Calu3 (cell line): ENCODE measurements at regions not wholly inside any gene's neighbourhood (a gene's known extent, or its start where the extent isn't known, plus 50 kb on each side); places are given as distances from the start of the nearest gene placed in this dataset.
"Not testable (repeated sequence)": the region's sequence is repeated elsewhere in the genome, so short reads cannot be mapped to it uniquely, and the experiment has no call there.

ENCODE experiments used
- BruUV-seq: library from RNA; stranded (reverse); fragments of 400-500 nt; replicated peaks from 2 replicates; lab custom pipeline; 2021; lab: Mats Ljungman, UMichigan
- CTCF ChIA-PET: fragments of 300-600 bp; sonication (Branson Sonifier 250); formaldehyde crosslinking; loops from one replicate; lab custom pipeline; 2022; ENCODE audit warnings: antibody characterized with exemption; lab: Charles Lee
- DNase-seq: peaks from one replicate; pipeline ENCODE4 v3.0.0; 2022
- H3K27ac Mint-ChIP-seq: one replicate; pipeline ENCODE4 v1.8.0; 2022; ENCODE audit warnings: mixed read lengths; ENCODE audit not compliant: unreplicated experiment
- H3K27me3 Mint-ChIP-seq: one replicate; pipeline ENCODE4 v1.8.0; 2022; ENCODE audit warnings: mixed read lengths; ENCODE audit not compliant: unreplicated experiment
- H3K36me3 Mint-ChIP-seq: one replicate; pipeline ENCODE4 v1.8.0; 2022; ENCODE audit warnings: mild to moderate bottlenecking, moderate library complexity, mixed read lengths; ENCODE audit not compliant: insufficient read depth, unreplicated experiment
- H3K4me1 Mint-ChIP-seq: one replicate; pipeline ENCODE4 v1.8.0; 2022; ENCODE audit warnings: mild to moderate bottlenecking, low read depth, mixed read lengths; ENCODE audit not compliant: unreplicated experiment
- H3K4me3 Mint-ChIP-seq: one replicate; pipeline ENCODE4 v1.8.0; 2022; ENCODE audit warnings: mild to moderate bottlenecking, low read depth, moderate library complexity, mixed read lengths; ENCODE audit not compliant: unreplicated experiment
- H3K9me3 Mint-ChIP-seq: one replicate; pipeline ENCODE4 v1.8.0; 2022; ENCODE audit warnings: low read depth, mixed read lengths; ENCODE audit not compliant: unreplicated experiment
- CTCF ChIP-seq: fragments of 200-600 bp; IDR thresholded peaks from one replicate; pipeline ENCODE4 v1.8.0; 2022; ENCODE audit warnings: antibody characterized with exemption; ENCODE audit not compliant: unreplicated experiment
- intact Hi-C: fragments of 100-400 bp; cut with micrococcal nuclease; formaldehyde crosslinking; loops from one replicate; pipeline ENCODE4 v1.10.0; 2022; ENCODE audit not compliant: unreplicated experiment

- H3K27me3 Mint-ChIP-seq, result no peaks in the 10 kb centered on the region
- H3K36me3 Mint-ChIP-seq, result no peaks in the 10 kb centered on the region
- no peaks in the 10 kb centered on the region for H3K9me3 Mint-ChIP-seq
- TF ChIP-seq CTCF, result no peak
- H3K4me1 Mint-ChIP-seq, result peaks cover 12% of the 10 kb centered on the region
- CTCF ChIA-PET, result no interaction called here
- no peak overlapping the region for H3K27ac Mint-ChIP-seq
- no TSS peak for BruUV-seq
- intact Hi-C loops, result no loop called here
- no peak for DNase-seq
- H3K4me3 Mint-ChIP-seq, result no peak overlapping the region
Observed at GRCh38 chrX:40912576-40912975, 172.7 kb upstream of the USP9X start.

- Mint-ChIP-seq H3K9me3 (peaks cover 2% of the 10 kb centered on the region), H3K4me3 (no peak overlapping the region), H3K4me1 (peaks cover 28% of the 10 kb centered on the region), H3K27ac (no peak overlapping the region), H3K27me3 (no peaks in the 10 kb centered on the region), H3K36me3 (no peaks in the 10 kb centered on the region)
- intact Hi-C loops, result loop anchor here (10.0 kb wide), 1 partner anchor 194 kb away; no protein-coding TSS in a partner anchor
- BruUV-seq, result no TSS peak
- CTCF ChIA-PET, result no interaction called here
- no peak for DNase-seq
- no peak for TF ChIP-seq CTCF
Observed at GRCh38 chrX:40920351-40920750, 164.9 kb upstream of the USP9X start.

GRCh38 chrX:40922307-40922706 lies 162.9 kb upstream of the USP9X start:
- CTCF ChIA-PET, result interaction anchor here (0.6 to 0.7 kb wide), 3 partner anchors 8 to 193 kb away, joined by 3 to 4 read pairs (median 3); no protein-coding TSS in a partner anchor

GRCh38 chrX:40926739-40927427 lies 158.4 kb upstream of the USP9X start:
- CTCF ChIA-PET, H3K27ac Mint-ChIP-seq: not testable (repeated sequence)

More at GRCh38 chrX:40922307-40922706, 162.9 kb upstream of the USP9X start:
- peaks cover 31% of the 10 kb centered on the region for H3K4me1 Mint-ChIP-seq
- H3K27ac Mint-ChIP-seq, result no peak overlapping the region
- intact Hi-C loops, result loop anchor here (1.0 to 10.0 kb wide), 3 partner anchors 44 to 271 kb away; no protein-coding TSS in a partner anchor
- H3K27me3 Mint-ChIP-seq, result no peaks in the 10 kb centered on the region
- H3K4me3 Mint-ChIP-seq, result no peak overlapping the region
- TF ChIP-seq CTCF, result peak; percentile 14
- DNase-seq, result peak; percentile 32
- peaks cover 2% of the 10 kb centered on the region for H3K9me3 Mint-ChIP-seq
- BruUV-seq, result no TSS peak
- H3K36me3 Mint-ChIP-seq, result no peaks in the 10 kb centered on the region

GRCh38 chrX:40928076-40928475 lies 157.2 kb upstream of the USP9X start:
- peaks cover 36% of the 10 kb centered on the region for H3K4me1 Mint-ChIP-seq
- H3K27me3 Mint-ChIP-seq, result no peaks in the 10 kb centered on the region
- no peaks in the 10 kb centered on the region for H3K36me3 Mint-ChIP-seq
- no TSS peak for BruUV-seq
- intact Hi-C loops, result loop anchor here (10.0 kb wide), 1 partner anchor 187 kb away; no protein-coding TSS in a partner anchor
- CTCF ChIA-PET, result no interaction called here
- no peak overlapping the region for H3K27ac Mint-ChIP-seq
- no peaks in the 10 kb centered on the region for H3K9me3 Mint-ChIP-seq
- DNase-seq, result no peak
- no peak for TF ChIP-seq CTCF
- H3K4me3 Mint-ChIP-seq, result no peak overlapping the region

More at GRCh38 chrX:40926739-40927427, 158.4 kb upstream of the USP9X start:
- H3K4me1 Mint-ChIP-seq, result peaks cover 40% of the 10 kb centered on the region
- intact Hi-C loops, result loop anchor here (10.0 kb wide), 1 partner anchor 188 kb away; no protein-coding TSS in a partner anchor
- not testable (repeated sequence) for H3K36me3 Mint-ChIP-seq, H3K9me3 Mint-ChIP-seq, DNase-seq, H3K4me3 Mint-ChIP-seq, BruUV-seq, H3K27me3 Mint-ChIP-seq
